ENCODE measurements at regions not wholly inside any gene's neighbourhood (a gene's known extent, or its start where the extent isn't known, plus 50 kb on each side); places are given as distances from the start of the nearest gene placed in this dataset.

- DNase-seq (ENCODE audit: low read depth in 2 of 3, low spot score in 2 of 3) = no peak
These were observed 128.1 kb downstream of the GLI2 start for GRCh38 chr2:120863661-120864320.

GRCh38 chr2:120864981-120865380 lies 129.3 kb downstream of the GLI2 start:
- no peak for DNase-seq (ENCODE audit: low read depth in 2 of 3, low spot score in 2 of 3)

GRCh38 chr2:120865656-120866055 lies 130.0 kb downstream of the GLI2 start:
- DNase-seq (ENCODE audit: low read depth in 2 of 3, low spot score in 2 of 3) = no peak

- DNase-seq (ENCODE audit: low read depth in 2 of 3, low spot score in 2 of 3) = no peak
These were observed 130.4 kb downstream of the GLI2 start for GRCh38 chr2:120866071-120866470.

GRCh38 chr2:120866483-120867140 lies 130.9 kb downstream of the GLI2 start:
- DNase-seq (ENCODE audit: low read depth in 2 of 3, low spot score in 2 of 3) = no peak

- no peak for DNase-seq (ENCODE audit: low read depth in 2 of 3, low spot score in 2 of 3)
These were observed 131.9 kb downstream of the GLI2 start for GRCh38 chr2:120867290-120868241.

- DNase-seq (ENCODE audit: low read depth in 2 of 3, low spot score in 2 of 3) = no peak
These were observed 132.7 kb downstream of the GLI2 start for GRCh38 chr2:120868366-120868765.

GRCh38 chr2:120869036-120869729 lies 133.5 kb downstream of the GLI2 start:
- DNase-seq (ENCODE audit: low read depth in 2 of 3, low spot score in 2 of 3) = no peak

GRCh38 chr2:120869730-120870466 lies 134.2 kb downstream of the GLI2 start:
- no peak for DNase-seq (ENCODE audit: low read depth in 2 of 3, low spot score in 2 of 3)

GRCh38 chr2:120870467-120870788 lies 134.8 kb downstream of the GLI2 start:
- no peak for DNase-seq (ENCODE audit: low read depth in 2 of 3, low spot score in 2 of 3)

GRCh38 chr2:120871016-120871635 lies 135.5 kb downstream of the GLI2 start:
- no peak for DNase-seq (ENCODE audit: low read depth in 2 of 3, low spot score in 2 of 3)

- DNase-seq (ENCODE audit: low read depth in 2 of 3, low spot score in 2 of 3) = no peak
These were observed 136.4 kb downstream of the GLI2 start for GRCh38 chr2:120871881-120872620.

GRCh38 chr2:120873958-120874887 lies 138.6 kb downstream of the GLI2 start:
- no peak for DNase-seq (ENCODE audit: low read depth in 2 of 3, low spot score in 2 of 3)

GRCh38 chr2:120874888-120875275 lies 139.2 kb downstream of the GLI2 start:
- DNase-seq (ENCODE audit: low read depth in 2 of 3, low spot score in 2 of 3) = no peak

GRCh38 chr2:120875431-120875830 lies 139.8 kb downstream of the GLI2 start:
- no peak for DNase-seq (ENCODE audit: low read depth in 2 of 3, low spot score in 2 of 3)

- no peak for DNase-seq (ENCODE audit: low read depth in 2 of 3, low spot score in 2 of 3)
These were observed 141.0 kb downstream of the GLI2 start for GRCh38 chr2:120876526-120877280.

GRCh38 chr2:120877409-120877808 lies 141.7 kb downstream of the GLI2 start:
- DNase-seq (ENCODE audit: low read depth in 2 of 3, low spot score in 2 of 3) = no peak

GRCh38 chr2:120878970-120879369 lies 143.3 kb downstream of the GLI2 start:
- DNase-seq (ENCODE audit: low read depth in 2 of 3, low spot score in 2 of 3) = no peak

Measured in activated CD8-positive, alpha-beta memory T cell treated with anti-CD3 and anti-CD28 coated beads for 48 hours (primary cell).